ENCODE measurements at regions not wholly inside any gene's neighbourhood (a gene's known extent, or its start where the extent isn't known, plus 50 kb on each side); places are given as distances from the start of the nearest gene placed in this dataset.

DNA sequence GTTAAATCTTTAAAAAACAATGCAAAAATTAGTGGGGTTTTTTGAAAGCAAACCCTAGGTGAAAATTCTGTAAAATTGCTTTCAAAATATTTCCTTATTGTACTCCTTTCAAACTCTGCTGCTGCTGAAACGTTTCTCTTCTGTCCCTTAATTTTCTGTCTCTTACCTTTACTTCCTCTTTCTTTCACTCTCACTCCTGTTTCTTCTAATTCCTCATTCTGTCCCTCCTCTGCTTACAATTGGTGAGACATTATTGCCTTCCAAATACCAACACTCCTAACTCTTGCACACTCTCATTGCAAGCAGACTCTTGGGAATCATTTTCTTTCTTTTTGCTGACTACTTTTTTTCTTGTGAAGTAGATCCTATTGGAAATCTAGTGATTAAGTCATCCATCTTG lies 685.6 kb upstream of the SLITRK1 start:
- no peak for TF ChIP-seq FOXP2 (optimal IDR thresholded peaks at IDR 0.05; ENCODE audit: borderline replicate concordance, extremely low read depth, extremely low read length, insufficient read depth)
- TF ChIP-seq TAF1 (IDR thresholded peaks at IDR 0.05; ENCODE audit: borderline replicate concordance, insufficient read depth, low read length) = no peak
- TF ChIP-seq SIN3A (IDR thresholded peaks at IDR 0.05; ENCODE audit: borderline replicate concordance, insufficient read depth, low read length) = no peak
